Activated naive CD8-positive, alpha-beta T cell treated with anti-CD3 and anti-CD28 coated beads, Interleukin-2, amount 50 U/mL, for 24 hours (primary cell): ENCODE measurements at regions not wholly inside any gene's neighbourhood (a gene's known extent, or its start where the extent isn't known, plus 50 kb on each side); places are given as distances from the start of the nearest gene placed in this dataset.
"Not testable (repeated sequence)": the region's sequence is repeated elsewhere in the genome, so short reads cannot be mapped to it uniquely, and the experiment has no call there.

Source experiments
- ATAC-seq: fragments of 150-1000 bp; cut with Tn5 transposase; one replicate; pipeline ENCODE4 v1.10.0; 2021
- DNase-seq: peaks from one replicate; pipeline ENCODE4 v3.0.0; 2021
- H3K27ac Mint-ChIP-seq: one replicate; pipeline ENCODE4 v1.8.0; 2021; ENCODE audit warnings: mild to moderate bottlenecking, mixed read lengths
- H3K27me3 Mint-ChIP-seq: one replicate; pipeline ENCODE4 v1.8.0; 2021; ENCODE audit warnings: mixed read lengths
- H3K36me3 Mint-ChIP-seq: one replicate; pipeline ENCODE4 v1.8.0; 2021; ENCODE audit warnings: low read depth, mixed read lengths
- H3K4me1 Mint-ChIP-seq: one replicate; pipeline ENCODE4 v1.8.0; 2021; ENCODE audit warnings: mixed read lengths
- H3K4me3 Mint-ChIP-seq: one replicate; pipeline ENCODE4 v1.8.0; 2021; ENCODE audit warnings: mild to moderate bottlenecking, moderate library complexity, mixed read lengths
- H3K9me3 Mint-ChIP-seq: one replicate; pipeline ENCODE4 v1.8.0; 2021; ENCODE audit warnings: mixed read lengths

DNA sequence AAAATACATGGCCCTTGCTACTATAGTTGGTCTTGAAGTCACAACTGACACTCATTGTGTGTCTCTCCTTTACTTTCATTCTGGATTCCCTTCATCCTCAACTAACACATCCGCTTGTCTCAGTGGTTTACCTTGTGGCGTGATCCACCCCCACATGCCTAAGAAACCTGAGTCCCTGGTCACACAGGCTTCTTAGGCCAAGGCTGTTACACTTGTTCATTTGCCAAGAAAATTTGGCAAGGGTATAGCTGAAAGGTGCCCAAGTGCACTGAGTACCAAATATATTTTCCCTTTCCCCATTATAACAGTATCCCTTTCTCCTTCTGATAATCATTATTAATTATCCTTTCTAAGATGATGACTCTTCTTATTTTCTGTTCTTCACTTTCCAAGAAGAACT is 207.6 kb upstream of the STAC start:
- Mint-ChIP-seq H3K27me3 (no peaks in the 10 kb centered on the region), H3K4me1 (no peaks in the 10 kb centered on the region), H3K9me3 (no peaks in the 10 kb centered on the region), H3K27ac (no peak overlapping the region), H3K4me3 (no peak overlapping the region), H3K36me3 (no peaks in the 10 kb centered on the region)
- ATAC-seq: no peak
- DNase-seq: no peak

DNA sequence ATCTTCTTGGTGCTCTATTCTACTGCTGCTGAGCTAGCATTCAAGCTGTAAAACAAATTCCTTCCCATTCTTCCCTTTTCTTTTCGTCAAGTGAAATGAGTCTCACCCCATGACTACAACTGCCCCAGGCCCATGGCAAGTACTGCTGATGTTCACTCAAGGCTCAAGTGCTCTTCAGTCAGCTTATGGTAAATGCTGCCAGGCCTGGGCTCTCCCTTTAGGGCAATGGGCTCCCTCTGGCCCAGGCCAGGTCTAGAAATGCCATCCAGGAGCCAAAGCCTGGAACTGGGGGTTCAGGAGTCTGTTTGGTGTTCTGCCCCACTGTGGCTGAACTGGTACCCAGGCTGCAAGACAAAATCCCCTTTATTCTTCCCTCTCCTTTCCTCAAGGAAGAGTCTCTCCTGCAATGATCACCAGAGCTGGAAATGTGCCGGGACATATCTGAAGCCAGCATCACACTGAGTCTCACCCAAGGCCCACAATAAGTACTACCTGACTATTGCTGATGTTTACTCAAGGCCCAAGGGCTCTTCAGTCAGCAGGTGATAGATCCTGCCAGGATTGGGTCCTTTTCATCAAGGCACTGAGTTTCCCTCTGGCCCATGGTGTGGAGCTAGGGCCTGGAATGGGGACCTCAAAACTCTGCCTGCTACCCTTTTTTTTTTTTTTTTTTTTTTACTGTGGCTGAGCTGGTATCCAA is 205.0 kb upstream of the STAC start:
- ATAC-seq: no peak
- DNase-seq: no peak
- Mint-ChIP-seq H3K27me3 (no peaks in the 10 kb centered on the region), H3K9me3 (no peaks in the 10 kb centered on the region), H3K4me3 (no peak overlapping the region), H3K4me1 (no peaks in the 10 kb centered on the region), H3K27ac (no peak overlapping the region), H3K36me3 (no peaks in the 10 kb centered on the region)

DNA sequence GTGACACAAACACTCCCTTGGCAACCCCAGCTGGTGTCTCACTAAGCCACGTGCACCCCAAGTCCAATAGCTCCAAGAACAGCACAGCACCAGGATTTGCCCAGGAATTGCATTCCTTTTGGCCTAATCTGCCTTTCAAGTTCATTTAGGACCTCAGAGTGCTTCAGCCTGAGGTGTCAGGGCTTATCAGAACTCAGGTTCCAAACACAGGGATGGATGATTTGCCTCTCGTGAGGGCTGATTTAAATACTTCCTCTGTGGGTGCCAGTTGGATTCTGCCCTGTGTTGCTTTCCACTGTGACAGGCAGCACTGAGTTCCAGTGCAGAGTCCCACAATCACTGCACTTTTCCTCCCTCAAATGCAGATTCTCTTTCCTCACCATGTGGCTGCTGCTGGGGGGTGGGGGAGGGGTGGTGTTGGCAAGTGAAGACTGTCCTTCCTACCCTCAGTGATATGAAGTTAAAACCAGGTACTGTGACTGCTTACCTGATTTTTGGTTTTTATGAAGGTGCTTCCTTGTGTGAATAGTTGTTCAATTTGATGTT is 204.3 kb upstream of the STAC start:
- no peaks in the 10 kb centered on the region for H3K4me1 Mint-ChIP-seq
- H3K9me3 Mint-ChIP-seq: no peaks in the 10 kb centered on the region
- DNase-seq (no peak), ATAC-seq (no peak)
- H3K27me3 Mint-ChIP-seq: no peaks in the 10 kb centered on the region
- H3K4me3 Mint-ChIP-seq: no peak overlapping the region
- no peak overlapping the region for H3K27ac Mint-ChIP-seq
- no peaks in the 10 kb centered on the region for H3K36me3 Mint-ChIP-seq

DNA sequence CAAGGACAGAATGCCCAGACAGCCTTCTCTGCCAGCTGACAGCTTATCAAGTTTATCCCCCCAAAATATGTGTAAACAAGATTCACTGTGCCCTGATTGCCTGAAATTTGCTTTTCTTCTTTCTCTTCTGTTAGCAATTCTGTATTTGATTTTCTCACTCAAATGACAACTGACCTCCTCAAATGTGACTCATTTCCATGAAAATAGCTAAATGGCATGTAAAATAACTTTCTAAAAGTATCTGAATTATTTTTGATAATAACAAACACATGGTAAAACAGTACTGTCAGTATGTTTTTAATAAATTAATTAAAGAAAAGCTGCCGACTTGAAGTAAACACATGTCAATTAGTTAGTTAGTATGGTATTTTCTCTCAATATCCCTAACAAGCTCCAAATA is 202.3 kb upstream of the STAC start:
- DNase-seq (no peak), ATAC-seq (no peak)
- Mint-ChIP-seq H3K4me3 (no peak overlapping the region), H3K4me1 (no peaks in the 10 kb centered on the region), H3K27me3 (no peaks in the 10 kb centered on the region), H3K27ac (no peak overlapping the region), H3K36me3 (no peaks in the 10 kb centered on the region), H3K9me3 (no peaks in the 10 kb centered on the region)

DNA sequence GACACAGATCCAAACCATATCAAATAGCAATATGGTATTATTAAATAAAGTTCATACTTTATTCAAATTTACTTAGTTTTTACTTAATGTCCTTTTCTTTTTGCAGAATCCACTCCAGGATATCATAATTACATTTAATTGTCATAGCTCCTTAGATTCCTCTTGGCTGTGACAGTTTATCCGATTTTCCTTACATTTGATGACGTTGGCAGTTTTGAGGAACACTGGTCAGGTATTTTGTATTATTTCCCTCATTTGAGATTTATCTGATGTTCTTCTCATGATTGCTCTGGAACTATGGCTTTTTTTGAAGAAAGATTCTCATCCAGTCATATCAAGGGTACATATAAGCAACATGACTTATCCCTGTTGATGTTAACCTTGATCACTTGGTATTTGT is 198.3 kb upstream of the STAC start:
- Mint-ChIP-seq H3K27me3 (no peaks in the 10 kb centered on the region), H3K4me3 (no peak overlapping the region), H3K27ac (no peak overlapping the region), H3K9me3 (peaks cover 2% of the 10 kb centered on the region), H3K36me3 (no peaks in the 10 kb centered on the region), H3K4me1 (no peaks in the 10 kb centered on the region)
- DNase-seq (no peak), ATAC-seq (no peak)

DNA sequence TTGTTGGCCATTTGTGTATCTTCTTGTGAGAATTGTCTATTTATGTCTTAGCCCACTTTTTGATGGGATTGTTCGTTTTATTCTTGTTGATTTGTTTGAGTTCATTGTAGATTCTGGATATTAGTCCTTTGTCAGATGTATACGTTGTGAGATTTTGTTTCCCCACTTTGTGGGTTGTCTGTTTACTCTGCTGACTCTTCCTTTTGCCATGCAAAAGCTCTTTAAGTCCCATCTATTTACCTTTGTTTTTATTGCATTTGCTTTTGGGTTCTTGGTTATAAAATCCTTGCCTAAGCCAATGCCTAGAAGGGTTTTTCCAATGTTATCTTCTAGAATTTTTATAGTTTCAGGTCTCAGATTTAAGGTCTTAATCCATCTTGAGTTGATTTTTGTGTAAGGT is 193.1 kb upstream of the STAC start:
- H3K27me3 Mint-ChIP-seq, H3K36me3 Mint-ChIP-seq, H3K4me3 Mint-ChIP-seq, H3K4me1 Mint-ChIP-seq, H3K27ac Mint-ChIP-seq, ATAC-seq, DNase-seq: not testable (repeated sequence)
- H3K9me3 Mint-ChIP-seq: peaks cover 13% of the 10 kb centered on the region

DNA sequence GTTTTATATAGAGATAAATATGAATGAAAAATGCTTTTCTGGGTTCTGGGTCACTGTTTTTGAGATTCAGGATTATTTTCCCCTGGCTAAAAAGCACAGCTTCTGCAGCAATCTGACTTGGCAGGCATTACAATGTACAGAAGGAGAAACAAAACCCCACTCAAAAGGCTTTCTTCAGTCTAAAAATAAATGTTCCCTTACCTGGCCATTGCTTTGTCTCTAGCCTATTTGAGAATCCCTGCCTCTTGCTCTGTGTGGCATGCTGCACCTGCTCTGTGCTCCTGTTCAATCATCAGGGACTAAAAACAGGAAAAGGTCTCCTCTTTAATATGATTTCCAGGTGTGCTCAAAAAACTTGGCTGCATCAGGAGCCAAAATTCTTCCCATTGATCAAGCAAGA is 187.4 kb upstream of the STAC start:
- Mint-ChIP-seq H3K27me3 (peaks cover 2% of the 10 kb centered on the region), H3K4me3 (no peak overlapping the region), H3K27ac (no peak overlapping the region), H3K36me3 (no peaks in the 10 kb centered on the region), H3K9me3 (peaks cover 8% of the 10 kb centered on the region), H3K4me1 (no peaks in the 10 kb centered on the region)
- ATAC-seq: no peak
- DNase-seq: no peak

DNA sequence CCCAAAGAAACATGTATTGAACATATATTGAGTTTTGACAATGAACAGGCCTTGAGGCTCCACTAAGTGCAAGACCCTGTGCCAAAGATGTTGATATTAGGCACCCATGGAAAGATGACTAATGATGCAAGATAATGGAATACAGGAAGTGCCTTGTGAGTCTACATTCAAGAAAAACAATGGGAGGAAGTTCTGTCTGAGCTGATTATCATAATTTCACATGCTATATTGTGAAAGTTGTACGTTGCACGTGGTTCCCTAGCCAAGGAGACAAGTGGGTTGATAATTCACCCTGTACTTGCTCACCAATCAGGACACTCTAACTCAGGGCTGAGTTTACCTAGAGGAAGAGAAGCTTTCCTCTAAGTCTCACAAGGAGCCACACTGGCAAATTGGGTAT is 186.9 kb upstream of the STAC start:
- Mint-ChIP-seq H3K9me3 (peaks cover 8% of the 10 kb centered on the region), H3K4me1 (no peaks in the 10 kb centered on the region), H3K27me3 (peaks cover under 1% of the 10 kb centered on the region), H3K27ac (no peak overlapping the region), H3K36me3 (no peaks in the 10 kb centered on the region), H3K4me3 (no peak overlapping the region)
- ATAC-seq (no peak), DNase-seq (no peak)

DNA sequence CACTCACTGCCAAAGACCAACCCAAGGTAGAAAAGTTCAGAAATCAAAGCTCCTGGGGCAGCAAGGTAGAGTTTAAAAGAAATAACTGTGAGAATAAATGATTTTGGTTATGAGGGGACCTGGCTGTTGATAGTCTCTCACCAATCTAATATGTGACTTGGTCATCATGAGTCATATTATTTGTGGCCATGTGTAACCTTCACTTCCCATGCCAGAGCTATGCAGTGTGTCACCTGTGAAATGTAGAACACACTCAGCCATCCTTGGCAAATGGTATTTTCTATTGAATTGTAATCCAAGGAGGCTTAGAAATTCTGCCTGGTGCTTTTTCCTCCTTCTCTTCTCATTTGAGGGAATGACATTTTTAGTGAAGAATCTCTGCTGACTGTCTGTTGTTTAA is 184.2 kb upstream of the STAC start:
- Mint-ChIP-seq H3K27me3 (no peaks in the 10 kb centered on the region), H3K36me3 (no peaks in the 10 kb centered on the region), H3K4me3 (no peak overlapping the region), H3K4me1 (no peaks in the 10 kb centered on the region), H3K9me3 (no peaks in the 10 kb centered on the region), H3K27ac (no peak overlapping the region)
- ATAC-seq: no peak
- DNase-seq: no peak

DNA sequence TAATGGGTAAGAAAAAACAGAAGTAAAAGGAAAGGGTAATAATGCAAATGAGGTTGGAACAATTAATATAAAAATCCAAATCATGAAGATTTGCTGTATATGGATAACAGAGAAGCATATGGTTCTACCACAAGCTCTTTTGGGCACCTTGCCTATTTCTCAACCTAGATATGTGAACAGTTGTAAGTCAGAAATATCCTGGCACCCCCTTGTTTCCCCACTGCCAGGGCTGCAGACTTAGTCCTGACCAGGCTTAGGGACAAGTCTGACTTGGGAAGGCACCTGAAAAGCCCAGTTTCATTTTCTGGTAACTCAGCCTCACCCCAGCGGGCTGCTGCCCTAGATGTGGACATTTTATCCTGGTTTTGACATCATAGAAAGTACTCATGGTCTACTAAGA is 183.2 kb upstream of the STAC start:
- no peaks in the 10 kb centered on the region for H3K36me3 Mint-ChIP-seq
- H3K4me3 Mint-ChIP-seq: no peak overlapping the region
- H3K4me1 Mint-ChIP-seq: no peaks in the 10 kb centered on the region
- no peak for DNase-seq
- H3K27me3 Mint-ChIP-seq: no peaks in the 10 kb centered on the region
- no peak overlapping the region for H3K27ac Mint-ChIP-seq
- ATAC-seq: no peak
- H3K9me3 Mint-ChIP-seq: no peaks in the 10 kb centered on the region

DNA sequence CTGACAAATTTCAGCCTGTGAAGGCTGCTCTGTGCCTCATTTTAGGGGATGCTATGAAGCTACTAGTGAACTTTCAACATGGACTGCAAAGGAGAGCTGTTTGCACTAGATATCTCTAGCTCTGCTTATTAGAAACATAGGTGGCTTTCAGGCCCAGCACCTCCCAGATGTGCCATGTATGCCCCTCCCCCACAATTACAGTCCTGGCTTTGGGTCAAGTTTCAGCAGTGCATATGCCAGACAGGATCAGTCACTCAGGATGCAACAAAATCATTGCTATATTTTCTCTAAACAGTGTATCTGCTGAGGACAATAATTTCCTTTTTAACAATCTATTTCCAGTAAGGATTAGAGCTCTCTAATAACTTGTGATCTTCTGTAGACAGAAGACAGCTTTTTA is 178.8 kb upstream of the STAC start:
- ATAC-seq: no peak
- no peaks in the 10 kb centered on the region for H3K27me3 Mint-ChIP-seq

DNA sequence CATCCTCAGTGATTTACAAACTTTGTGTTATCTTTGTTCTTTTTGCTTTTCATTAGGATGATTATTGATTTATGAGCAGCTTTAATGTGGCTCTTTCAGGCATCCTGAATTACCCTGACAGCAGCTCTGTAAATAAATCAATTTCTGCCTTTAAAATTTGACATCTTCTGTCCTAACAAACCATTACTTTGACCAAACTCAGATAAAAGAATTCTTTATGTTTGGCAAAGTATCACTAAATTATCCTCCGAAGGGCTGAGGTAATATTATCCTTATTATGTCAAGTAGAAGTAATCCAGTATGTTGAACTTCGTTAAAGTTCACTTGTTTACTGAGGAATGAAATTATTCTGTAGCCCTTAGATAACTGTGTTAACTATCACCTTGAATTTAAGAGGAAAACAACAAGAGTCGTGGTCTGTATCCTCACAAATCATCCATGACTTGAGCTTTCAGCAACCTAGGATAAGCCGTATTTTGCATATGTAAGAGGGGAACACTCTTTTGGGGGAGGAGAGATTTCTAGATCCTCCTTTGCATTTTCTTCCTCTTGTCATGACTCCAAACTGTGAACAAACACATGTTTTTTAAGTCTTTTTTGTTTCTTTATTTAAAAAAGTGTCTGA is 173.2 kb upstream of the STAC start:
- no peak overlapping the region for H3K4me3 Mint-ChIP-seq
- ATAC-seq: no peak
- H3K36me3 Mint-ChIP-seq: no peaks in the 10 kb centered on the region
- no peaks in the 10 kb centered on the region for H3K9me3 Mint-ChIP-seq
- DNase-seq: no peak
- no peaks in the 10 kb centered on the region for H3K4me1 Mint-ChIP-seq
- no peaks in the 10 kb centered on the region for H3K27me3 Mint-ChIP-seq
- H3K27ac Mint-ChIP-seq: no peak overlapping the region

More for the DNA sequence above, 178.8 kb upstream of the STAC start:
- no peak for DNase-seq
- Mint-ChIP-seq H3K9me3 (no peaks in the 10 kb centered on the region), H3K27ac (no peak overlapping the region), H3K36me3 (no peaks in the 10 kb centered on the region), H3K4me1 (no peaks in the 10 kb centered on the region), H3K4me3 (no peak overlapping the region)

DNA sequence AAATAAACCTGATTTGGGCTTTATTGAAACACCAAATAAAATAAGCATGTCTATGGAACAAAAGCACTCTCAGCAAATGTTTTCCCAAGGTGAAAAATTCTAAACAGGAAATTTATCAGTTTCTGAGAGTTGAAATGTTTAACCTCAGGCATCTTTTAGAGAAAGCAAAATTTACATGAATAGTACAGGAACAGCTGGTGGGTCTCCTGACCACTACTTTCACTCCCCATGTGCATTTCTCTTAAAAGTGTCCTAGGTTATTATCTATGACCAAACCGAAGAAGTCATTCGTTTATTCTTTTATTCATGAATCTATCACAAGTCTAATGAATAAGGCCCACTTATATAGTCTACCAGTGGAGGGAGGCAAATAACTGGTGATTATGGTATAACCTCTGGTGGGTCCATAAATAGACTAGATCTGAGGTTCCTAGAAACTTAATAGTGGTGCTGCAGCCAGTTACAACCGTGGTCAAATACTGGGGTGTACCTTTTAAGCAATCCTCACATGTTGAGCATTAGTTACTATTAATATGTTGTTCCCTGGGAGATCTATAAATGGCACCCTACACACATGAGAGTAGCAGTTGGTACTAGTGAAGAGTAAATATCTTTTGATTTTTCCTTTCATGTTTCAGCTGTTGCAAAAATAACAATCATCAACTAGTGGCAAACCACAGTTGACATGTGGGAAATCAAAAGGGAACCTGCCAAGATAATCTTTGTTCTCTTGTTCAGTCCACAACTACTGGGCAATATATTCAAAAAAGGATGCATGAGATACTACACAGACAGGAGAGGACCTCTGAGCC is 169.3 kb upstream of the STAC start:
- Mint-ChIP-seq H3K27me3 (no peaks in the 10 kb centered on the region), H3K4me3 (no peak overlapping the region), H3K9me3 (no peaks in the 10 kb centered on the region), H3K27ac (no peak overlapping the region), H3K36me3 (no peaks in the 10 kb centered on the region), H3K4me1 (no peaks in the 10 kb centered on the region)
- ATAC-seq (no peak), DNase-seq (no peak)

DNA sequence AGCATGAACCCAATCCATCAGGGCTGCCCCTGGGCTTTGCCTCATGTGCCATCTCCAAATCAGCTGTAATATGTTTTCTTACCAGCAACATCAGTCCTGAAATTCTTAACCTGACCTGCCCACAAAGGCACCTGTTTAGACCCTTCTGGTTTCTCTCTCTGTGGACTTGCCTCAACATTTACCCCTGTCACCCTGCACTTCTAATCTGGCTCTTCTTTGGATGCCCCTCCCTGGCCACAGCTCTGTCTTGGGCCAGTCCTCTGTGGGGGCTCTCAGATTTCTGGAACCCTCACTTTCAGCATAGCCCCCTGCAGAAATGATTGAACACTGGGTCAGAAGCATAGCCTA is 168.7 kb upstream of the STAC start:
- ATAC-seq: no peak
- Mint-ChIP-seq H3K36me3 (no peaks in the 10 kb centered on the region), H3K9me3 (no peaks in the 10 kb centered on the region), H3K4me3 (no peak overlapping the region), H3K27ac (no peak overlapping the region), H3K4me1 (no peaks in the 10 kb centered on the region), H3K27me3 (no peaks in the 10 kb centered on the region)
- no peak for DNase-seq

DNA sequence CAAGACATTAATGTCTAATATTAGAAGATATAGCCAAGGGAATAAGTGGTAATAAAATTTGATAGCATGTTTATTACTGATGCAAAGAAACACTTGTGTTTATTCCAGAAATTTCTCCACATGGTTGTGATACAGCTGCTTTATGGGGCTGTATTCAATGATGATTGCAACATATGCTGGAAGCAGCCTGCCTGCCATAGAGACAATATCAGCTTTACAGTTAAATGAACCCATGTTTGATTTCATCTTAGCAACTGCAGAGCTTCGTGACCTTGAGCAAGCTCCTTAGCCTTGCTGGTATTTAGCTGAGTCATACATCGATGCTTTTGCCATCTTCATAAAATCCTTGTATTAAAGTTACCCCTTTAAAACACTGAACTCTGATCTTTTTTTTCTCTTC is 168.1 kb upstream of the STAC start:
- no peak overlapping the region for H3K4me3 Mint-ChIP-seq
- no peaks in the 10 kb centered on the region for H3K27me3 Mint-ChIP-seq
- no peak overlapping the region for H3K27ac Mint-ChIP-seq
- no peaks in the 10 kb centered on the region for H3K36me3 Mint-ChIP-seq
- ATAC-seq: no peak
- H3K4me1 Mint-ChIP-seq: no peaks in the 10 kb centered on the region
- H3K9me3 Mint-ChIP-seq: no peaks in the 10 kb centered on the region
- DNase-seq: no peak
